Sigmoid colon (tissue), 6 donors: ENCODE measurements at regions not wholly inside any gene's neighbourhood (a gene's known extent, or its start where the extent isn't known, plus 50 kb on each side); places are given as distances from the start of the nearest gene placed in this dataset.
"Not testable (repeated sequence)": the region's sequence is repeated elsewhere in the genome, so short reads cannot be mapped to it uniquely, and the experiment has no call there.

ENCODE experiments used
- DNase-seq: peaks from one replicate; pipeline ENCODE4 v3.0.0-alpha.2; 2019
- H3K27ac ChIP-seq, 4 donors: fragments of 200-600 bp; sonication (generic); one replicate each; pipeline ENCODE4 v1.5.1; 2016 to 2019; ENCODE audit warnings: mild to moderate bottlenecking in 1 of 4
- H3K27me3 ChIP-seq, 3 donors: fragments of 200-600 bp; sonication (generic); one replicate each; pipeline ENCODE4 v1.5.1; 2019; ENCODE audit warnings: mild to moderate bottlenecking in 1 of 3
- H3K36me3 ChIP-seq, 4 donors: fragments of 200-600 bp; sonication (generic); one replicate each; pipeline ENCODE4 v1.5.1; 2016 to 2019
- H3K4me1 ChIP-seq, 4 donors: fragments of 200-600 bp; sonication (generic); one replicate each; pipeline ENCODE4 v1.5.1; 2017 to 2019
- H3K4me3 ChIP-seq, 4 donors: fragments of 200-600 bp; sonication (generic); one replicate each; pipeline ENCODE4 v1.5.1; 2017 to 2019; ENCODE audit warnings: mild to moderate bottlenecking in 2 of 4, moderate library complexity in 1 of 4
- H3K9me3 ChIP-seq, 4 donors: fragments of 200-600 bp in 3 of 4; sonication (generic) in 3 of 4; one replicate each; pipeline versions ENCODE4 v1.5.1 to v1.6.1; 2013 to 2019
- CTCF ChIP-seq, 4 experiments: fragments of 450-650 bp in 3 of 4; fragments of 200-600 bp in 1 of 4; IDR thresholded peaks; one replicate each; pipeline ENCODE4 v1.5.1; 2016 to 2019; ENCODE audit warnings: antibody characterized with exemption in 4 of 4, mild to moderate bottlenecking in 3 of 4, moderate library complexity in 2 of 4
- EP300 ChIP-seq, 4 donors: sonication (generic); formaldehyde crosslinking; IDR thresholded peaks; one replicate each; pipeline ENCODE4 v1.6.1; 2017; ENCODE audit warnings: antibody characterized with exemption in 4 of 4
- POLR2A ChIP-seq, 2 donors: fragments of 450-650 bp; IDR thresholded peaks; one replicate each; pipeline ENCODE4 v1.6.1; 2016; ENCODE audit warnings: antibody characterized with exemption in 2 of 2, mild to moderate bottlenecking in 2 of 2, moderate library complexity in 2 of 2
- POLR2AphosphoS5 ChIP-seq, 4 donors: sonication (generic); formaldehyde crosslinking; IDR thresholded peaks; one replicate each; pipeline ENCODE4 v1.6.1; 2017; ENCODE audit warnings: antibody characterized with exemption in 4 of 4
- WGBS, 2 donors: extraction: QIAGEN DNeasy Blood & Tissue Kit; methylation state at CpG; one replicate each; pipeline ENCODE4 v1.1.7; 2013; 5-methylcytosine and 5-hydroxymethylcytosine counted together
- intact Hi-C: fragments of 100-400 bp; cut with DNase I; formaldehyde crosslinking; loops from one replicate; pipeline ENCODE4 v1.15.1; 2023
- donor health status: healthy with polysubstance abuse.
- donor health status: healthy.

- DNase-seq: no peak
- intact Hi-C loops: no loop called here
- Histone ChIP-seq H3K27me3 (no peaks in the 10 kb centered on the region), H3K9me3 (peaks cover 0 to 2% (median 0%) of the 10 kb centered on the region in 4 donors), H3K4me1 (no peaks in the 10 kb centered on the region), H3K27ac (no peak overlapping the region), H3K4me3 (no peak overlapping the region), H3K36me3 (no peaks in the 10 kb centered on the region)
- TF ChIP-seq CTCF (IDR thresholded peaks at IDR 0.05): no peak
- TF ChIP-seq EP300 (IDR thresholded peaks at IDR 0.05): no peak
- no peak for TF ChIP-seq POLR2AphosphoS5 (IDR thresholded peaks at IDR 0.05)
- no peak for TF ChIP-seq POLR2A (IDR thresholded peaks at IDR 0.05)
- 51 to 66% methylated on average over 2 of the region's 2 CpGs for WGBS, 2 donors
Observed at GRCh38 chr2:13401312-13401711, 684.6 kb downstream of the TRIB2 start.

DNA sequence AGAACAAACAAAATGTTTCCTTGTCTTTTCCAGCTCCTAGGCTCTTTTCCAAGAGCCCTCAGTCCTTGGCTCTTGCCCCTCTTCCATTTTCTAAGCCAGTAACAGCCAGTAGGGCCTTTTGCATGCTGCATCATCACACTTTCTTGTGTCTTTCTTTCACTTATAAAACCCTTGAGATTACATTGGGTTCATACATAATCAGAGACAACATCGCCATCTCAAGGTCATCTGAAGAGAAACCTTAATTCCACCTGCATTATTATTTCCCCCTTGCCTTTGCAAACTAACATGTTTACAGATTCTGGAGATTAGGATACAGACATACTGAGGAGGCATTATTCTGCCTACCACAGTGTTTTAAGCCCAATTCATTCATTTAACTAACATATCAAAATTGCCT is 697.3 kb downstream of the TRIB2 start:
- intact Hi-C loops: no loop called here
- Histone ChIP-seq H3K27me3 (no peaks in the 10 kb centered on the region), H3K36me3 (no peaks in the 10 kb centered on the region), H3K4me3 (no peak overlapping the region), H3K4me1 (no peaks in the 10 kb centered on the region), H3K9me3 (no peaks in the 10 kb centered on the region), H3K27ac (no peak overlapping the region)
- 80 to 93% methylated on average over 1 of the region's 1 CpG for WGBS, 2 donors
- no peak for DNase-seq
- TF ChIP-seq POLR2A (IDR thresholded peaks at IDR 0.05) (no peak), POLR2AphosphoS5 (IDR thresholded peaks at IDR 0.05) (no peak), EP300 (IDR thresholded peaks at IDR 0.05) (no peak)

- H3K4me3 ChIP-seq: no peak overlapping the region
- TF ChIP-seq CTCF (IDR thresholded peaks at IDR 0.05) (no peak), POLR2AphosphoS5 (IDR thresholded peaks at IDR 0.05) (no peak)
- H3K27me3 ChIP-seq: no peaks in the 10 kb centered on the region
- intact Hi-C loops: no loop called here
- no peak overlapping the region for H3K27ac ChIP-seq
- no peaks in the 10 kb centered on the region for H3K9me3 ChIP-seq
- WGBS, 2 donors: 15 to 43% methylated on average over 2 of the region's 2 CpGs
- H3K36me3 ChIP-seq: no peaks in the 10 kb centered on the region
- H3K4me1 ChIP-seq: no peaks in the 10 kb centered on the region
- DNase-seq: no peak
Observed at GRCh38 chr2:13414897-13415296, 698.2 kb downstream of the TRIB2 start.

DNA sequence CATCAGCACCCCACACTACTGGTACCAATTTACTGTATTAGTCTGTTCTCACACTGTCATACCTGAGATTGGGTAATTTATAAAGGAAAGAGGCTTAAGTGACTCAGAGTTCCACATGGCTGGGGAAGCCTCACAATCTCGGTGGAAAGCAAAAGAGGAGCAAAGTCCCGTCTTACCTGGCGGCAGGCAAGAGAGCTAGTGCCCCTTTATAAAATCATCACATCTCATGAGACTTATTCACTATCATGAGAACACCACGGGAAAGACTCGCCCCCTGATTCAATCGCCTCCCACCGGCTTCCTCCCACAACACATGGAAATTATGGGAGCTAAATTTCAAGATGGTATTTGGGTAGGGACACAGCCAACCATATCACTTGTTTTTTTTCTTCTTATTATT is 717.2 kb downstream of the TRIB2 start:
- no peak overlapping the region for H3K27ac ChIP-seq
- H3K27me3 ChIP-seq: no peaks in the 10 kb centered on the region
- H3K9me3 ChIP-seq: no peaks in the 10 kb centered on the region
- H3K36me3 ChIP-seq: no peaks in the 10 kb centered on the region
- no peak for DNase-seq
- H3K4me3 ChIP-seq: no peak overlapping the region
- intact Hi-C loops: no loop called here
- WGBS, 2 donors: 92 to 95% methylated on average over 7 of the region's 7 CpGs
- H3K4me1 ChIP-seq: no peaks in the 10 kb centered on the region
- TF ChIP-seq EP300 (IDR thresholded peaks at IDR 0.05) (no peak), POLR2A (IDR thresholded peaks at IDR 0.05) (no peak), POLR2AphosphoS5 (IDR thresholded peaks at IDR 0.05) (no peak), CTCF (IDR thresholded peaks at IDR 0.05) (no peak)

DNA sequence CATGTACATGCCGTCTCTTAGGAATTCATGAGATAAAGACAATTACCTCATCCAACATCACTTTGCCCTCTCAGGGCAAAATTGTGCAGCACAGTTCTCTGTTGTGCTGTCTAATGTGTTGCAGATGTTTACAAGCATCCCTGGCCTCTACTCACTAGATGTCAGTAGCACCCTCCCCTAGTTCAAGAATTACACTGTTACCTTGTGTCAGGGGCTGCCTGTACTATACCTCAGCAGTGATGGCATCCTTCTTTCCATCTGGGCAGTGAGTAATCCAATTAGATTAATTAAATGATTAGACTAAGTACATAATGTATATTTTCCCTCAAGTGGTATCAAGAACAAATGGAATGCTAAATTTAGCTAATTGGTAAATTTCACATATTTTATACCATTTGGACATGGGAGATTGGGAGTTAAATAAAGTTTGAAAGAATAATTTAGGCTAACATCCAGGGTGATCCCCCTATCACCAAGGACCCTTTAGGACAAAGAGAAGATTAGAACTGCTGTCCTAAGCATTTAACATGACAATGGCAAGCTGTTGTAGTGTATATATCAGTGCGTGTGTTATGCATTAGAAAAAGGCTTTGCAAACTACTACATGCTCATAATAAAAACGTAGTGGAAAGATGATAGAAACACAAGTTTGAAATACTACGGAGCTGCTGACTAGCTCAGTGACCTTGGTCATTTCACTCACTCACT is 727.0 kb downstream of the TRIB2 start:
- H3K27ac ChIP-seq, H3K4me1 ChIP-seq, H3K9me3 ChIP-seq, intact Hi-C loops, H3K27me3 ChIP-seq, H3K36me3 ChIP-seq, DNase-seq, H3K4me3 ChIP-seq: not testable (repeated sequence)
- 50 to 54% methylated on average over 4 of the region's 4 CpGs for WGBS, 2 donors

DNA sequence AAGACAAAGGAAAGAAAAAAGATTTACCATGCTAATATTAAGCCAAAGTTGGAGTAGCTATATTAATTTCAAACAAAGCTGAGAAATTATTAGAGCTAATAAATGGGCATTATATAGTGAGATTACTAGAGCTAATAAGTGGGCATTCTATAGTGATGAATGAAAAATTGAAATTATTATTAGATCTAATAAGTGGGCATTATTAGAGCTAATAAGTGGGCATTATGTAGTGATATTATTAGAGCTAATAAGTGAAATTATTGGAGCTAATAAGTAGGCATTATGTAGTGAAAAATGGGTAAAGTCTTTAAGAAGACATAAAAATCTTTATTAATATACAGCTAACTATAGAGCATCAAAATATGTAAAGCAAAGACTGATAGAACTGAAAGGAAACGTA is 745.7 kb downstream of the TRIB2 start:
- H3K27ac ChIP-seq: no peak overlapping the region
- no peaks in the 10 kb centered on the region for H3K36me3 ChIP-seq
- TF ChIP-seq EP300 (IDR thresholded peaks at IDR 0.05): no peak
- TF ChIP-seq POLR2AphosphoS5 (IDR thresholded peaks at IDR 0.05): no peak
- TF ChIP-seq CTCF (IDR thresholded peaks at IDR 0.05): no peak
- no peak for TF ChIP-seq POLR2A (IDR thresholded peaks at IDR 0.05)
- no peaks in the 10 kb centered on the region for H3K9me3 ChIP-seq
- no peak for DNase-seq
- H3K27me3 ChIP-seq: no peaks in the 10 kb centered on the region
- H3K4me3 ChIP-seq: no peak overlapping the region
- intact Hi-C loops: no loop called here
- no peaks in the 10 kb centered on the region for H3K4me1 ChIP-seq
- 46 to 68% methylated on average over 1 of the region's 1 CpG for WGBS, 2 donors
